Mesenchymal stem cell (in vitro differentiated cells and primary cell): ENCODE measurements at regions not wholly inside any gene's neighbourhood (a gene's known extent, or its start where the extent isn't known, plus 50 kb on each side); places are given as distances from the start of the nearest gene placed in this dataset.

Experiments
- DNase-seq: peaks from one replicate; pipeline ENCODE4 v3.0.0-alpha.2; 2013
- H2AFZ ChIP-seq: one replicate; pipeline ENCODE4 v1.6.1; 2013; ENCODE audit warnings: low read depth, mild to moderate bottlenecking, control low read depth, inconsistent platforms, low read length, moderate library complexity
- H2AK5ac ChIP-seq: 2 replicates; pipeline ENCODE4 v1.6.1; 2013; ENCODE audit warnings: low read length, moderate library complexity, mild to moderate bottlenecking, inconsistent platforms; ENCODE audit not compliant: severe bottlenecking
- H2BK120ac ChIP-seq: one replicate; pipeline ENCODE4 v1.6.1; 2013; ENCODE audit warnings: low read depth, mild to moderate bottlenecking, inconsistent platforms, low read length, moderate library complexity
- H2BK12ac ChIP-seq, 2 experiments: one replicate each; pipeline ENCODE4 v1.6.1; 2013; ENCODE audit warnings: inconsistent platforms in 2 of 2, low read length in 2 of 2, mild to moderate bottlenecking in 2 of 2, moderate library complexity in 2 of 2, control low read depth in 1 of 2
- H2BK15ac ChIP-seq: one replicate; pipeline ENCODE4 v1.6.1; 2013; ENCODE audit warnings: mild to moderate bottlenecking, low read depth, inconsistent platforms; ENCODE audit not compliant: poor library complexity, severe bottlenecking
- H2BK5ac ChIP-seq: 2 replicates; pipeline ENCODE4 v1.6.1; 2013; ENCODE audit warnings: low read depth, mild to moderate bottlenecking, low read length, control low read depth, inconsistent platforms; ENCODE audit not compliant: poor library complexity, severe bottlenecking
- H3K14ac ChIP-seq, 2 experiments: one replicate each; pipeline ENCODE4 v1.6.1; 2013; ENCODE audit warnings: inconsistent platforms in 2 of 2, low read length in 2 of 2, control low read depth in 1 of 2, mild to moderate bottlenecking in 1 of 2, moderate library complexity in 1 of 2
- H3K18ac ChIP-seq, 2 experiments: one replicate each; pipeline ENCODE4 v1.6.1; 2013; ENCODE audit warnings: inconsistent platforms in 2 of 2, low read length in 2 of 2, control low read depth in 1 of 2, low read depth in 1 of 2, mild to moderate bottlenecking in 1 of 2
- H3K23ac ChIP-seq, 2 experiments: one replicate each; pipeline ENCODE4 v1.6.1; 2013; ENCODE audit warnings: inconsistent platforms in 2 of 2, low read length in 2 of 2, mild to moderate bottlenecking in 2 of 2, moderate library complexity in 2 of 2, control low read depth in 1 of 2
- H3K27ac ChIP-seq: 2 replicates; pipeline ENCODE4 v1.5.1; 2013; ENCODE audit warnings: mild to moderate bottlenecking, moderate library complexity, low read length, control low read depth, inconsistent platforms; ENCODE audit not compliant: poor library complexity, severe bottlenecking
- H3K27me3 ChIP-seq, 2 experiments: 2 replicates each; pipeline versions ENCODE4 v1.6.1 to v1.7.0; 2013; ENCODE audit warnings: low read length in 2 of 2, mild to moderate bottlenecking in 2 of 2, moderate library complexity in 2 of 2, control low read depth in 1 of 2, inconsistent platforms in 1 of 2; ENCODE audit not compliant: control insufficient read depth in 1 of 2, insufficient read depth in 1 of 2
- H3K36me3 ChIP-seq, 2 experiments: 2 replicates each; pipeline versions ENCODE4 v1.6.1 to v1.7.0; 2013; ENCODE audit warnings: low read length in 2 of 2, control low read depth in 1 of 2, inconsistent platforms in 1 of 2, low read depth in 1 of 2, mild to moderate bottlenecking in 1 of 2; ENCODE audit not compliant: insufficient read depth in 2 of 2, control insufficient read depth in 1 of 2
- H3K4ac ChIP-seq, 2 experiments: one replicate each; pipeline ENCODE4 v1.6.1; 2013; ENCODE audit warnings: inconsistent platforms in 2 of 2, low read length in 2 of 2, mild to moderate bottlenecking in 2 of 2, moderate library complexity in 2 of 2, control low read depth in 1 of 2, low read depth in 1 of 2
- H3K4me1 ChIP-seq: 2 replicates; pipeline ENCODE4 v1.6.1; 2013; ENCODE audit warnings: low read depth, low read length, control low read depth; ENCODE audit not compliant: control insufficient read depth, insufficient read depth
- H3K4me2 ChIP-seq: 2 replicates; pipeline ENCODE4 v1.6.1; 2013; ENCODE audit warnings: low read length, mild to moderate bottlenecking, inconsistent platforms; ENCODE audit not compliant: poor library complexity, severe bottlenecking
- H3K4me3 ChIP-seq, 2 experiments: 2 replicates each; pipeline versions ENCODE4 v1.5.1 to v1.7.0; 2013; ENCODE audit warnings: low read length in 2 of 2, mild to moderate bottlenecking in 2 of 2, control low read depth in 1 of 2, low read depth in 1 of 2; ENCODE audit not compliant: insufficient read depth in 1 of 2
- H3K79me1 ChIP-seq: replicated peaks from 2 replicates; pipeline ENCODE4 v1.6.1; 2013; ENCODE audit warnings: mild to moderate bottlenecking, control low read depth, low read length, inconsistent platforms; ENCODE audit not compliant: poor library complexity, severe bottlenecking
- H3K9ac ChIP-seq: 2 replicates; pipeline ENCODE4 v1.7.0; 2013; ENCODE audit warnings: mild to moderate bottlenecking, low read length, moderate library complexity
- H3K9me3 ChIP-seq: 2 replicates; pipeline ENCODE4 v1.7.0; 2013; ENCODE audit warnings: mild to moderate bottlenecking, low read length; ENCODE audit not compliant: control insufficient read depth
- H4K8ac ChIP-seq: one replicate; pipeline ENCODE4 v1.6.1; 2013; ENCODE audit warnings: inconsistent platforms, mild to moderate bottlenecking, low read length, moderate library complexity
- H4K91ac ChIP-seq: one replicate; pipeline ENCODE4 v1.6.1; 2013; ENCODE audit warnings: mild to moderate bottlenecking, low read length, inconsistent platforms
- WGBS: methylation state at CpG from one replicate; pipeline ENCODE4 v1.1.7; 2013; ENCODE audit warnings: mixed read lengths; 5-methylcytosine and 5-hydroxymethylcytosine counted together

- H3K27ac ChIP-seq = no peak overlapping the region
- H3K4me1 ChIP-seq = no peaks in the 10 kb centered on the region
- no peaks in the 10 kb centered on the region for H3K9me3 ChIP-seq
- no peak for DNase-seq
- no peak overlapping the region for H3K23ac ChIP-seq
- H4K91ac ChIP-seq = no peak overlapping the region
- no CpG with 5 or more reads among the region's 1 CpG for WGBS
- no peak overlapping the region for H3K18ac ChIP-seq
- no peak overlapping the region for H4K8ac ChIP-seq
- no peak overlapping the region for H2BK120ac ChIP-seq
- no peak overlapping the region for H3K9ac ChIP-seq
- no peak overlapping the region for H3K14ac ChIP-seq
- no peak overlapping the region for H3K4me3 ChIP-seq
- no peak overlapping the region for H2BK12ac ChIP-seq
- no peak overlapping the region for H2BK15ac ChIP-seq
- no peak overlapping the region for H3K4me2 ChIP-seq
- no peaks in the 10 kb centered on the region for H3K79me1 ChIP-seq
- H2BK5ac ChIP-seq = no peak overlapping the region
- no peak overlapping the region for H2AK5ac ChIP-seq
- H2AFZ ChIP-seq = no peak overlapping the region
- no peak overlapping the region for H3K4ac ChIP-seq
- H3K27me3 ChIP-seq = no peaks in the 10 kb centered on the region
- no peaks in the 10 kb centered on the region for H3K36me3 ChIP-seq
These were observed 129.2 kb downstream of the AQP4 start for GRCh38 chr18:26736301-26736700.

GRCh38 chr18:26734760-26735159 lies 130.7 kb downstream of the AQP4 start:
- Histone ChIP-seq H4K91ac (no peak overlapping the region), H3K36me3 (no peaks in the 10 kb centered on the region), H3K18ac (no peak overlapping the region), H3K14ac (no peak overlapping the region), H2AFZ (no peak overlapping the region), H2BK5ac (no peak overlapping the region), H2BK15ac (no peak overlapping the region), H3K27me3 (no peaks in the 10 kb centered on the region), H3K4me3 (no peak overlapping the region), H2AK5ac (no peak overlapping the region), H3K9ac (no peak overlapping the region), H3K4me2 (no peak overlapping the region), H3K9me3 (no peaks in the 10 kb centered on the region), H3K4me1 (no peaks in the 10 kb centered on the region), H2BK12ac (no peak overlapping the region), H4K8ac (no peak overlapping the region), H2BK120ac (no peak overlapping the region), H3K23ac (no peak overlapping the region), H3K27ac (no peak overlapping the region), H3K79me1 (no peaks in the 10 kb centered on the region), H3K4ac (no peak overlapping the region)
- DNase-seq = no peak
- WGBS = 66% methylated on average over 3 of the region's 4 CpGs

- Histone ChIP-seq H3K4me2 (no peak overlapping the region), H3K14ac (no peak overlapping the region), H3K4ac (no peak overlapping the region), H2BK120ac (no peak overlapping the region), H2BK12ac (no peak overlapping the region), H2AK5ac (no peak overlapping the region), H3K4me1 (no peaks in the 10 kb centered on the region), H3K18ac (no peak overlapping the region), H3K9me3 (no peaks in the 10 kb centered on the region), H4K91ac (no peak overlapping the region), H3K36me3 (no peaks in the 10 kb centered on the region), H2AFZ (no peak overlapping the region), H3K23ac (no peak overlapping the region), H2BK5ac (no peak overlapping the region), H3K27me3 (no peaks in the 10 kb centered on the region), H3K4me3 (no peak overlapping the region), H4K8ac (no peak overlapping the region), H3K9ac (no peak overlapping the region), H3K79me1 (no peaks in the 10 kb centered on the region), H2BK15ac (no peak overlapping the region), H3K27ac (no peak overlapping the region)
- WGBS = 70% methylated on average over 1 of the region's 2 CpGs
- DNase-seq = no peak
These were observed 136.1 kb downstream of the AQP4 start for GRCh38 chr18:26729449-26729848.

- no peaks in the 10 kb centered on the region for H3K27me3 ChIP-seq
- no peak overlapping the region for H2AFZ ChIP-seq
- no peak overlapping the region for H3K4ac ChIP-seq
- no peak overlapping the region for H4K8ac ChIP-seq
- H2BK15ac ChIP-seq = no peak overlapping the region
- no peak overlapping the region for H3K27ac ChIP-seq
- no peak overlapping the region for H3K23ac ChIP-seq
- no peak overlapping the region for H2BK120ac ChIP-seq
- H3K9me3 ChIP-seq = no peaks in the 10 kb centered on the region
- WGBS = 48% methylated on average over 2 of the region's 3 CpGs
- no peak overlapping the region for H2BK12ac ChIP-seq
- H3K4me2 ChIP-seq = no peak overlapping the region
- H3K79me1 ChIP-seq = no peaks in the 10 kb centered on the region
- no peak for DNase-seq
- H2BK5ac ChIP-seq = no peak overlapping the region
- no peak overlapping the region for H2AK5ac ChIP-seq
- no peaks in the 10 kb centered on the region for H3K4me1 ChIP-seq
- H3K36me3 ChIP-seq = no peaks in the 10 kb centered on the region
- H4K91ac ChIP-seq = no peak overlapping the region
- H3K18ac ChIP-seq = no peak overlapping the region
- no peak overlapping the region for H3K14ac ChIP-seq
- H3K4me3 ChIP-seq = no peak overlapping the region
- no peak overlapping the region for H3K9ac ChIP-seq
These were observed 136.5 kb downstream of the AQP4 start for GRCh38 chr18:26729008-26729407.
